Mucosa of descending colon (tissue), 3 donors: ENCODE measurements at regions not wholly inside any gene's neighbourhood (a gene's known extent, or its start where the extent isn't known, plus 50 kb on each side); places are given as distances from the start of the nearest gene placed in this dataset.
A peak's percentile ranks its signal among the peaks of the same experiment; 100 is the strongest.

Source experiments
- ATAC-seq: fragments of 200-7000 bp; cut with Tn5 transposase; one replicate; pipeline ENCODE4 v1.9.1; 2020; ENCODE audit warnings: mild to moderate bottlenecking, moderate library complexity
- DNase-seq, 3 donors: peaks; one replicate each; pipeline ENCODE4 v3.0.0-alpha.2; 2020
- H3K36me3 ChIP-seq: fragments of 200-600 bp; one replicate; pipeline ENCODE4 v1.8.0; 2021; ENCODE audit warnings: low read depth, mild to moderate bottlenecking
- H3K4me1 ChIP-seq: fragments of 200-600 bp; one replicate; pipeline ENCODE4 v1.8.0; 2021; ENCODE audit warnings: low read depth, mild to moderate bottlenecking
- H3K4me3 ChIP-seq: fragments of 200-600 bp; one replicate; pipeline ENCODE4 v1.8.0; 2021; ENCODE audit warnings: mild to moderate bottlenecking
- H3K9me3 ChIP-seq: fragments of 200-600 bp; one replicate; pipeline ENCODE4 v1.8.0; 2021; ENCODE audit warnings: mild to moderate bottlenecking
- intact Hi-C, 2 donors: fragments of 100-400 bp; cut with DNase I in 1 of 2; cut with micrococcal nuclease in 1 of 2; formaldehyde crosslinking; loops; one replicate each; pipeline versions ENCODE4 v1.11.0 to v1.11.1; 2022; cut with DNase I, micrococcal nuclease
- TF ChIP-seq, protein P1 (sequence below): fragments of 200-600 bp; IDR thresholded peaks from one replicate; pipeline ENCODE4 v1.8.0; 2022; ENCODE audit warnings: antibody characterized with exemption, mild to moderate bottlenecking
- donor health status: DM: no; HTN: no; CAD: no; lungs with moderate emphysema.
- donor health status: DM: no; HTN: no; CAD: no.
- donor health status: DM: no; HTN: yes; CAD: no.

GRCh38 chr13:60655256-60655655 is 258.2 kb downstream of the TDRD3 start:
- no peak for DNase-seq
- no peaks in the 10 kb centered on the region for H3K4me1 ChIP-seq
- H3K36me3 ChIP-seq = no peaks in the 10 kb centered on the region
- intact Hi-C loops = no loop called here
- H3K4me3 ChIP-seq = no peak overlapping the region
- ATAC-seq = no peak
- no peaks in the 10 kb centered on the region for H3K9me3 ChIP-seq
- TF ChIP-seq, protein P1, sequence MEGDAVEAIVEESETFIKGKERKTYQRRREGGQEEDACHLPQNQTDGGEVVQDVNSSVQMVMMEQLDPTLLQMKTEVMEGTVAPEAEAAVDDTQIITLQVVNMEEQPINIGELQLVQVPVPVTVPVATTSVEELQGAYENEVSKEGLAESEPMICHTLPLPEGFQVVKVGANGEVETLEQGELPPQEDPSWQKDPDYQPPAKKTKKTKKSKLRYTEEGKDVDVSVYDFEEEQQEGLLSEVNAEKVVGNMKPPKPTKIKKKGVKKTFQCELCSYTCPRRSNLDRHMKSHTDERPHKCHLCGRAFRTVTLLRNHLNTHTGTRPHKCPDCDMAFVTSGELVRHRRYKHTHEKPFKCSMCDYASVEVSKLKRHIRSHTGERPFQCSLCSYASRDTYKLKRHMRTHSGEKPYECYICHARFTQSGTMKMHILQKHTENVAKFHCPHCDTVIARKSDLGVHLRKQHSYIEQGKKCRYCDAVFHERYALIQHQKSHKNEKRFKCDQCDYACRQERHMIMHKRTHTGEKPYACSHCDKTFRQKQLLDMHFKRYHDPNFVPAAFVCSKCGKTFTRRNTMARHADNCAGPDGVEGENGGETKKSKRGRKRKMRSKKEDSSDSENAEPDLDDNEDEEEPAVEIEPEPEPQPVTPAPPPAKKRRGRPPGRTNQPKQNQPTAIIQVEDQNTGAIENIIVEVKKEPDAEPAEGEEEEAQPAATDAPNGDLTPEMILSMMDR = no peak

DNA sequence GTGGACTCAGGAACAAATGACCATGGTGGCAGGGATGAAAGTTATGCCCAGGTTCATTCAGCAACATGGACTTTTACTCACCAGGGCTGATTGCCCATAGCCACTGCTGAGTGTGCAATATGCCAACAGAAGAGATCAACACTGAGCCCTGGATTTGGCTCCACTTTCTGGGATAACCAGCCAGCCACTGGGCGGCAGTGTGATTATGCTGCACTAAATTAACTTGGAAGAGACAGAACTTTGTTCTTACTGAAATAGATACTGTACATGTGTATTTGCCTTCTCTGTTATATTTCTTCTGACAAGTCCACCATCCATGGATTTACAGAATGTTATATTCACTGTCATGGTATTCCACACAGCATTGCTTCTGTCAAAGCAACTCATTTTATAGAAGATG is 257.4 kb downstream of the TDRD3 start:
- TF ChIP-seq, protein P1 = no peak
- ATAC-seq = peak; percentile 38
- Histone ChIP-seq H3K4me3 (no peak overlapping the region), H3K4me1 (no peaks in the 10 kb centered on the region), H3K36me3 (no peaks in the 10 kb centered on the region), H3K9me3 (no peaks in the 10 kb centered on the region)
- intact Hi-C loops = no loop called here
- peak in 2 of 3 donors; percentile 28 to 40 for DNase-seq

- no peak for DNase-seq
- Histone ChIP-seq H3K36me3 (no peaks in the 10 kb centered on the region), H3K4me1 (no peaks in the 10 kb centered on the region), H3K4me3 (no peak overlapping the region), H3K9me3 (no peaks in the 10 kb centered on the region)
- TF ChIP-seq, protein P1 = no peak
- no peak for ATAC-seq
- intact Hi-C loops = no loop called here
Measured at GRCh38 chr13:60647547-60647946, 250.5 kb downstream of the TDRD3 start.

- ATAC-seq = no peak
- Histone ChIP-seq H3K4me1 (no peaks in the 10 kb centered on the region), H3K9me3 (no peaks in the 10 kb centered on the region), H3K4me3 (no peak overlapping the region), H3K36me3 (no peaks in the 10 kb centered on the region)
- TF ChIP-seq, protein P1 = no peak
- intact Hi-C loops = no loop called here
- DNase-seq = no peak
Measured at GRCh38 chr13:60646620-60647019, 249.6 kb downstream of the TDRD3 start.

DNA sequence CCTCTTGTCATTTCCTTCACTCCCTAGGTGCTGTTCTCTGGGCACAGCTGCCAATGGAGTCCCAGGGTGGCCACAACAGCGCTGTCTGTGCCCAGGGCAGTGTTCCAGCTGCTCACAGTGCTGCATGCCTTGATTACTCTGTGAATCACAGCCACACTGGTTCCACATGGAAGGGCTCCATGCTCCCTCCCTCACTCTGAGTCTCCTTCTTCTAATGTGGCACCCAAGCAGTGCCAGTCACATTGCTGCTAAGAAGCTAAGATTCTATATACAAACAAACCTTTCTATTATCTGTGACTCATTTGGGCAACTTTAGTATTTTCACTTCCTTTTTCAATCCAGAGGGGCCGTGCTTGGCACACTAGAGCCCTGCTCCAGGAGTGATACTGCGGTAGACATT is 248.7 kb downstream of the TDRD3 start:
- intact Hi-C loops = no loop called here
- TF ChIP-seq, protein P1 = no peak
- ATAC-seq (no peak), DNase-seq (no peak)
- Histone ChIP-seq H3K36me3 (no peaks in the 10 kb centered on the region), H3K9me3 (no peaks in the 10 kb centered on the region), H3K4me1 (no peaks in the 10 kb centered on the region), H3K4me3 (no peak overlapping the region)

- no peaks in the 10 kb centered on the region for H3K9me3 ChIP-seq
- DNase-seq (no peak), ATAC-seq (no peak)
- H3K36me3 ChIP-seq = no peaks in the 10 kb centered on the region
- no peaks in the 10 kb centered on the region for H3K4me1 ChIP-seq
- TF ChIP-seq, protein P1 = no peak
- intact Hi-C loops = no loop called here
- no peak overlapping the region for H3K4me3 ChIP-seq
Measured at GRCh38 chr13:60642552-60642951, 245.5 kb downstream of the TDRD3 start.
